SK-N-SH (cell line): ENCODE measurements at regions not wholly inside any gene's neighbourhood (a gene's known extent, or its start where the extent isn't known, plus 50 kb on each side); places are given as distances from the start of the nearest gene placed in this dataset.

Experiments
- ELF1 ChIP-seq: IDR thresholded peaks from 2 replicates; pipeline ENCODE4 v1.4.0; 2012
- EP300 ChIP-seq, 2 experiments: IDR thresholded peaks; 2 replicates each; pipeline versions ENCODE4 v1.4.0 to v1.6.1; 2012; ENCODE audit warnings: borderline replicate concordance in 1 of 2, low read depth in 1 of 2, low read length in 1 of 2
- FOSL2 ChIP-seq: IDR thresholded peaks from 2 replicates; pipeline ENCODE4 v1.4.0; 2012; ENCODE audit warnings: low read depth, mild to moderate bottlenecking, moderate library complexity, borderline replicate concordance
- FOXJ3 ChIP-seq: sonication (generic); formaldehyde crosslinking; IDR thresholded peaks from 2 replicates; pipeline ENCODE4 v1.5.1; 2020; ENCODE audit warnings: mild to moderate bottlenecking, missing genetic modification reagents
- FOXM1 ChIP-seq: IDR thresholded peaks from 2 replicates; pipeline ENCODE4 v1.4.0; 2012; ENCODE audit warnings: low read depth, mild to moderate bottlenecking
- JUND ChIP-seq: IDR thresholded peaks from 2 replicates; pipeline ENCODE4 v1.4.0; 2012
- NRF1 ChIP-seq: IDR thresholded peaks from 2 replicates; pipeline ENCODE4 v1.6.1; 2012; ENCODE audit warnings: low read depth, mild to moderate bottlenecking, low read length
- POLR2AphosphoS5 ChIP-seq: IDR thresholded peaks from 2 replicates; pipeline ENCODE4 v1.6.1; 2012; ENCODE audit warnings: low read depth, low read length
- RAD21 ChIP-seq: IDR thresholded peaks from 2 replicates; pipeline ENCODE4 v1.6.1; 2012; ENCODE audit warnings: mild to moderate bottlenecking, low read length
- RCOR1 ChIP-seq: fragments of 150-350 bp; IDR thresholded peaks from 2 replicates; pipeline ENCODE4 v1.6.1; 2017; ENCODE audit warnings: antibody characterized with exemption, low read length
- SIN3A ChIP-seq: IDR thresholded peaks from 2 replicates; pipeline ENCODE4 v1.6.1; 2012; ENCODE audit warnings: low read depth, mild to moderate bottlenecking, low read length, moderate library complexity, borderline replicate concordance
- SMC3 ChIP-seq: IDR thresholded peaks from 2 replicates; pipeline ENCODE4 v1.6.1; 2012; ENCODE audit warnings: low read depth, low read length, improper control_type of control experiment
- TCF12 ChIP-seq: IDR thresholded peaks from 2 replicates; pipeline ENCODE4 v1.4.0; 2012
- TEAD4 ChIP-seq: IDR thresholded peaks from 2 replicates; pipeline ENCODE4 v1.4.0; 2012; ENCODE audit warnings: mild to moderate bottlenecking, borderline replicate concordance; ENCODE audit not compliant: insufficient read depth
- TF ChIP-seq, protein P1 (sequence below): fragments of 150-350 bp; IDR thresholded peaks from 2 replicates; pipeline ENCODE4 v1.6.1; 2016; ENCODE audit warnings: mild to moderate bottlenecking, low read depth, low read length
- TF ChIP-seq, protein P2 (sequence below): IDR thresholded peaks from 2 replicates; pipeline ENCODE4 v1.6.1; 2012; ENCODE audit warnings: mild to moderate bottlenecking, low read depth, low read length, moderate library complexity
- TF ChIP-seq, protein P3 (sequence below): IDR thresholded peaks from 2 replicates; pipeline ENCODE4 v1.4.0; 2012; ENCODE audit warnings: low read depth, borderline replicate concordance
- TF ChIP-seq, protein P4 (sequence below): IDR thresholded peaks from 2 replicates; pipeline ENCODE4 v1.4.0; 2012; ENCODE audit warnings: low read depth, borderline replicate concordance
- TF ChIP-seq, protein P5 (sequence below): IDR thresholded peaks from 2 replicates; pipeline ENCODE4; 2012
- TF ChIP-seq, protein P6 (sequence below): fragments of 150-350 bp; IDR thresholded peaks from 2 replicates; pipeline ENCODE4 v1.6.1; 2017; ENCODE audit warnings: antibody characterized with exemption, low read length, low read depth, borderline replicate concordance

DNA sequence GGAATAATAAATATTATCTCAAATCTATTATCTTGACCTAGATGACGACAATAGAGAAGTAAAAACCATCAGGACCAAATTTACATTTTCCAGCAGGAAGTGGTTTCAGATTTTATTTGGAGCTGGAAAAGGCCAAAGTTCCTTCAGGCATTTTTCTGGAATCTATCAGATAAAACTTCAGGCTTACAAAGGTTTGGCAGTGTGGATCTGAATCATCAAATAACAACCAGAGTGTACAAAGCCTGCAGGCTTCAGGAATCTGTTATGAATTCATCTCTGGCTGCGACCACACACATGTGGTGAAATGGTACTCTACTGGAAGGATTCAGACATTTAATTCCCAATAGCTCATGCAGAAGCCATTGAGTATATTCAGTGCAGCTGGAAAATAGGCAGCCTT, 726.4 kb upstream of the GRAMD2B start (continued):
- TF ChIP-seq, protein P1, sequence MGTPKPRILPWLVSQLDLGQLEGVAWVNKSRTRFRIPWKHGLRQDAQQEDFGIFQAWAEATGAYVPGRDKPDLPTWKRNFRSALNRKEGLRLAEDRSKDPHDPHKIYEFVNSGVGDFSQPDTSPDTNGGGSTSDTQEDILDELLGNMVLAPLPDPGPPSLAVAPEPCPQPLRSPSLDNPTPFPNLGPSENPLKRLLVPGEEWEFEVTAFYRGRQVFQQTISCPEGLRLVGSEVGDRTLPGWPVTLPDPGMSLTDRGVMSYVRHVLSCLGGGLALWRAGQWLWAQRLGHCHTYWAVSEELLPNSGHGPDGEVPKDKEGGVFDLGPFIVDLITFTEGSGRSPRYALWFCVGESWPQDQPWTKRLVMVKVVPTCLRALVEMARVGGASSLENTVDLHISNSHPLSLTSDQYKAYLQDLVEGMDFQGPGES: no peak
- TF ChIP-seq, protein P2, sequence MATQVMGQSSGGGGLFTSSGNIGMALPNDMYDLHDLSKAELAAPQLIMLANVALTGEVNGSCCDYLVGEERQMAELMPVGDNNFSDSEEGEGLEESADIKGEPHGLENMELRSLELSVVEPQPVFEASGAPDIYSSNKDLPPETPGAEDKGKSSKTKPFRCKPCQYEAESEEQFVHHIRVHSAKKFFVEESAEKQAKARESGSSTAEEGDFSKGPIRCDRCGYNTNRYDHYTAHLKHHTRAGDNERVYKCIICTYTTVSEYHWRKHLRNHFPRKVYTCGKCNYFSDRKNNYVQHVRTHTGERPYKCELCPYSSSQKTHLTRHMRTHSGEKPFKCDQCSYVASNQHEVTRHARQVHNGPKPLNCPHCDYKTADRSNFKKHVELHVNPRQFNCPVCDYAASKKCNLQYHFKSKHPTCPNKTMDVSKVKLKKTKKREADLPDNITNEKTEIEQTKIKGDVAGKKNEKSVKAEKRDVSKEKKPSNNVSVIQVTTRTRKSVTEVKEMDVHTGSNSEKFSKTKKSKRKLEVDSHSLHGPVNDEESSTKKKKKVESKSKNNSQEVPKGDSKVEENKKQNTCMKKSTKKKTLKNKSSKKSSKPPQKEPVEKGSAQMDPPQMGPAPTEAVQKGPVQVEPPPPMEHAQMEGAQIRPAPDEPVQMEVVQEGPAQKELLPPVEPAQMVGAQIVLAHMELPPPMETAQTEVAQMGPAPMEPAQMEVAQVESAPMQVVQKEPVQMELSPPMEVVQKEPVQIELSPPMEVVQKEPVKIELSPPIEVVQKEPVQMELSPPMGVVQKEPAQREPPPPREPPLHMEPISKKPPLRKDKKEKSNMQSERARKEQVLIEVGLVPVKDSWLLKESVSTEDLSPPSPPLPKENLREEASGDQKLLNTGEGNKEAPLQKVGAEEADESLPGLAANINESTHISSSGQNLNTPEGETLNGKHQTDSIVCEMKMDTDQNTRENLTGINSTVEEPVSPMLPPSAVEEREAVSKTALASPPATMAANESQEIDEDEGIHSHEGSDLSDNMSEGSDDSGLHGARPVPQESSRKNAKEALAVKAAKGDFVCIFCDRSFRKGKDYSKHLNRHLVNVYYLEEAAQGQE: 0 out of 2 replicates have a peak, but pooled peaks have one; percentile 49
- TF ChIP-seq TCF12 (peak; percentile 98), FOXM1 (peak; percentile 81), FOXJ3 (CRISPR knock-in tag) (no peak), NRF1 (no peak), EP300 (IDR thresholded peaks at IDR 0.05; ENCODE audit: borderline replicate concordance in 1 of 2, low read depth in 1 of 2, low read length in 1 of 2) (peak; percentile 92 to 99), FOSL2 (peak; percentile 74), SIN3A (no peak), ELF1 (peak; percentile 12; the same call in 1 of the 2 replicates), TEAD4 (peak; percentile 93), RAD21 (peak; percentile 56), POLR2AphosphoS5 (peak; percentile 80; the same call in 1 of the 2 replicates), JUND (peak; percentile 86), RCOR1 (peak; percentile 94; the same call in 1 of the 2 replicates), SMC3 (no peak; the same call in 1 of the 2 replicates)
- TF ChIP-seq, protein P3, sequence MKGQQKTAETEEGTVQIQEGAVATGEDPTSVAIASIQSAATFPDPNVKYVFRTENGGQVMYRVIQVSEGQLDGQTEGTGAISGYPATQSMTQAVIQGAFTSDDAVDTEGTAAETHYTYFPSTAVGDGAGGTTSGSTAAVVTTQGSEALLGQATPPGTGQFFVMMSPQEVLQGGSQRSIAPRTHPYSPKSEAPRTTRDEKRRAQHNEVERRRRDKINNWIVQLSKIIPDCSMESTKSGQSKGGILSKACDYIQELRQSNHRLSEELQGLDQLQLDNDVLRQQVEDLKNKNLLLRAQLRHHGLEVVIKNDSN: no peak
- TF ChIP-seq, protein P4, sequence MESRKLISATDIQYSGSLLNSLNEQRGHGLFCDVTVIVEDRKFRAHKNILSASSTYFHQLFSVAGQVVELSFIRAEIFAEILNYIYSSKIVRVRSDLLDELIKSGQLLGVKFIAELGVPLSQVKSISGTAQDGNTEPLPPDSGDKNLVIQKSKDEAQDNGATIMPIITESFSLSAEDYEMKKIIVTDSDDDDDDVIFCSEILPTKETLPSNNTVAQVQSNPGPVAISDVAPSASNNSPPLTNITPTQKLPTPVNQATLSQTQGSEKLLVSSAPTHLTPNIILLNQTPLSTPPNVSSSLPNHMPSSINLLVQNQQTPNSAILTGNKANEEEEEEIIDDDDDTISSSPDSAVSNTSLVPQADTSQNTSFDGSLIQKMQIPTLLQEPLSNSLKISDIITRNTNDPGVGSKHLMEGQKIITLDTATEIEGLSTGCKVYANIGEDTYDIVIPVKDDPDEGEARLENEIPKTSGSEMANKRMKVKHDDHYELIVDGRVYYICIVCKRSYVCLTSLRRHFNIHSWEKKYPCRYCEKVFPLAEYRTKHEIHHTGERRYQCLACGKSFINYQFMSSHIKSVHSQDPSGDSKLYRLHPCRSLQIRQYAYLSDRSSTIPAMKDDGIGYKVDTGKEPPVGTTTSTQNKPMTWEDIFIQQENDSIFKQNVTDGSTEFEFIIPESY: 0 out of 2 replicates have a peak, but pooled peaks have one; percentile 49
- TF ChIP-seq, protein P5, sequence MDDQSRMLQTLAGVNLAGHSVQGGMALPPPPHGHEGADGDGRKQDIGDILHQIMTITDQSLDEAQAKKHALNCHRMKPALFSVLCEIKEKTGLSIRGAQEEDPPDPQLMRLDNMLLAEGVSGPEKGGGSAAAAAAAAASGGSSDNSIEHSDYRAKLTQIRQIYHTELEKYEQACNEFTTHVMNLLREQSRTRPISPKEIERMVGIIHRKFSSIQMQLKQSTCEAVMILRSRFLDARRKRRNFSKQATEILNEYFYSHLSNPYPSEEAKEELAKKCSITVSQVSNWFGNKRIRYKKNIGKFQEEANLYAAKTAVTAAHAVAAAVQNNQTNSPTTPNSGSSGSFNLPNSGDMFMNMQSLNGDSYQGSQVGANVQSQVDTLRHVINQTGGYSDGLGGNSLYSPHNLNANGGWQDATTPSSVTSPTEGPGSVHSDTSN: peak; percentile 91
- TF ChIP-seq, protein P6, sequence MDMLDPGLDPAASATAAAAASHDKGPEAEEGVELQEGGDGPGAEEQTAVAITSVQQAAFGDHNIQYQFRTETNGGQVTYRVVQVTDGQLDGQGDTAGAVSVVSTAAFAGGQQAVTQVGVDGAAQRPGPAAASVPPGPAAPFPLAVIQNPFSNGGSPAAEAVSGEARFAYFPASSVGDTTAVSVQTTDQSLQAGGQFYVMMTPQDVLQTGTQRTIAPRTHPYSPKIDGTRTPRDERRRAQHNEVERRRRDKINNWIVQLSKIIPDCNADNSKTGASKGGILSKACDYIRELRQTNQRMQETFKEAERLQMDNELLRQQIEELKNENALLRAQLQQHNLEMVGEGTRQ: no peak
- TF ChIP-seq, all 33 proteins: peak for 19
